ACHN (cell line): ENCODE measurements at regions not wholly inside any gene's neighbourhood (a gene's known extent, or its start where the extent isn't known, plus 50 kb on each side); places are given as distances from the start of the nearest gene placed in this dataset.
"Not testable (repeated sequence)": the region's sequence is repeated elsewhere in the genome, so short reads cannot be mapped to it uniquely, and the experiment has no call there.

Experiments used
- DNase-seq: peaks from one replicate; pipeline ENCODE4 v3.0.0-alpha.2; 2015
- in situ Hi-C: cut with HindIII; loops from 2 replicates; pipeline ENCODE4 v1.10.0; 2017; ENCODE audit warnings: low sequenced_read_pairs, low pct_ligation_motif_present, low pct_unique_long_range_greater_than_20kb

DNA sequence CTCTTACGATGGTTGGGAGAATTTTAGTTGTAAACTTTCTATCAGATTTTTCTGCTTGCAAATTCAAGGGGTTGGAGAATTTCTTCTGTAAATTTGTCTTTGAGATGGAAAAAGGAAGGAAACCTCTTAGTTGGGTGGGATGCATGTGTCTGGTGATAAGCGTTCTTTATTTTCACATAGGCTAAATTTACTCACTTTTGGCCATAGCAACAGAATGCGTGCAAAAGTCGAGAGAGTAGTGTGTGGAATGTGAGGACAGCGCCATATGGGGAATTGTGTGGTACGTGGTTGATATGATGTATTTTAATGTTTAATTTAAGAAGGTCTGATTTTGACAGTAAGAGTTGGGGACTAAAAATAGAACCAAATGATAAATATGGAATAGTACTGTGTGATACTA lies 282.2 kb downstream of the TAF11L14 start:
- in situ Hi-C loops: no loop called here
- no peak for DNase-seq

DNA sequence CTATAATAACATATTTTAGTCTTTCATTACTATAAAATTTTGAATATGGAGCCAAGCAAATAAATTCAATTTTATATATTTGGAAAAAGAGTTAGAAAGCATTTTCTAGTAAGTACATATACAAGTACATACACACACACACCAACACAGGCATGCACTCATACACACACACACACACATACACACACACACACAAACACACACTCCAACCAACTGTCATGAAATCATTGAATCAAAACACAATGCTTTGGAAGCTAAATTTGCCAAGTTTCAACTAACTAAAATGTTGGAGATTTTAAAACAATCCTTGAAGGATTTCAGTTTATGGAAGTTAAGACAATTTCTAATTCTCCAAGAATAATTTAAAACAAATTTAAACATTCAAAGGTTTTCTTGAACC lies 283.2 kb downstream of the TAF11L14 start:
- in situ Hi-C loops: no loop called here
- no peak for DNase-seq

DNA sequence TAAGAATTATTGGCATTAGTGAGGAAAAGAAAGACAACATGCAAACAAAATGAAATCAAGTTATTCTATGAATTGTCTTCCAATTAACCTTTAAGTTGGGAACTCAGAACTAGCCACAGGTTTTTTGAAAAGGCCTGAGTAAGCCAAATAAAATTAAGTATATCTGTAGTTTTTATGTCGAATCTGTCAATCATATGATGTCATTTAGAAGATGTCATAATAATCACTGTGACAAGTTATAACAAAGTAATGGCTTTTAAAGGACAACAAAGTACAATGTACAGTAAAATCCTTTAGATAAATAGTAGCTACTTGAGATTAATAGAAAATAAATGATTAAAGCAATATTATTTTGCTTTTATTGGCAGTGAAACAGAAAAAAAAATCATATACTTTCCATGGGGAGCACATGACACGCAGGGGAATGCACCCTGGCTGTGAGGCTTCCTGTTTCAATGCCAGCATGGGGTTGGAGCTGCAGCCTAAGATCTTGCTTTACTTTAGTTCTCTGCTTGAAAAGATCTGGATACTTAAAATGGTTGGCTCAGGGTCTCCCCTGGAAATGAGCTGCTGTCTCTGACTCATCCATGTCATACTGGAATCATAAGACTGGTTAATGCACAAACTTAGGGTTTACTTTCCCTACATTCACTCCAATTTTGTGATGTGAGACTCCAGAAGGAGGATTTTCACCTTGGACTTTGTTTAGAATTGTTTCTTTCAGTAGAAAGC lies 284.3 kb downstream of the TAF11L14 start:
- in situ Hi-C loops: no loop called here
- peak; percentile 56 for DNase-seq

DNA sequence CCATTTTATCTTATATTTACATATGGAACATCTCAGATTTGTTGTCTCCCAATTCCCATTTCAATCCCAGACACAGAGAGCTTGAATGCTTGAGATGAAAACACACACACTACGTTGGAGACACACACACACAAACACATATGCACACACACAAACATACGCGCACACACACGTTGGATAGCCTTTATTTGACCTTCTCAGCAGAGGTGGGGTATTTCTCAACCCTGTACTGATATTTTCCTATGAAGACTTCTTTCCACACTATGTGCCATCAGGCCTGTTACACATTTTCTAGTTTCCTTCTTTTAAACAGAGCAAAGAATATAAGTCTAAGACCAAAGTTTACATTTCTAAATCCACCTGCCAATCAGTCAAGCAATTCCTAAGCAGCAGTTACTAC lies 291.0 kb downstream of the TAF11L14 start:
- in situ Hi-C loops: no loop called here
- DNase-seq: no peak

DNA sequence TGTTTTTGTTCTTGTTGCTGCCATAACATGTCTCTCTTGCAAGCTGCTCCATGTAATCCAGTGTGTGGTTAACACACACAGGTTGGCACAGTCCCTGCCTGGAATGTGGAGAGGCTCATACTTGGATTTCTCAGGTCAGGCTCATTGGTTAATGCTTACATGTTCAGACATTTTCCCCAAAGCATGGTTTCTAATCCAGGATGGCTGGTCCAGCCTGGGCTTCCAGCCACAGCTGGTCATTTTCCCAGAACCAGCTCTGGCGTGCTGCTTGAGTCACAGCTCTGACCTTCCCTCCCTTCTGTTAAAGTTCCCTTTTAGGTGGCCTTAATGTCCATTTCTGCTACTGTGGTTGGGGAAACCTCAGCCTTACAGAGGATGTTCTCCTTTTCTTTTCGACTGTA lies 294.3 kb downstream of the TAF11L14 start:
- DNase-seq: no peak
- in situ Hi-C loops: no loop called here

DNA sequence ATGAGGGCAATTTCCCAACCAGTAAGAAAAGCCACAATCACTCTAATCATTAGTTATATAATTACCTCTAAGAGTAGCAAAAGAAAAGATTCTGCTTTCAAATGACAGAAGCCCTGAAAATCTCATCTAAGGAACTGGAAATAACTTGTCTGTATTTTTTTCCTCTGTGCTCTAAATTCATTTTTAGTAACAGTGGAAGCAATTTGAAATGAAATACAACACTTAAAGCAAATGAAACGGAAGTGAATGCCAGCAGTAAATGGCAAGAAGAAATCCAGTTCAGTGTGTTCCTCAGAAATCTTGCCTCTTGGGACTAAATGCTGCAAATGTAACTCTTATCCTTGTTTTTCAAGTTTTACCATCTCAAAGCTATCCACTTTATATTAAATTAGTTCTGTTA lies 294.9 kb downstream of the TAF11L14 start:
- no peak for DNase-seq
- in situ Hi-C loops: no loop called here

DNA sequence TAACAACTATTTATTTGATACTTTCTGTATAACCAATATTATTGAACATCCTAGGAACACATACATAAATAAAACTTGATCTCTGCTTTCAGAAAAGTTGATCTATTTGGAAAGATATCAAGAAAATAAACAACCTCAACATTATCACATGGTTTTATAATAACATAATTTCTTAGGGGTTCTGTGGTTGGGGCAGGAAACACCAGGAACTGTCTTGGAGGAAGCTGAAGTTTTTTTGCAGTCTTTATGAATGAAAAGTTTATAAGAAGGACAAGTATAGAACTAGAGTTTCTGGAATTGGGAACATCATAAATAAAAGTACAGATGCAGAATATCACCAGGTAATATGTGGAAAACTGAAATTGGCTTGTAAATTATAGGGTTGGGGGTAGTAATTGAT lies 296.1 kb downstream of the TAF11L14 start:
- in situ Hi-C loops: no loop called here
- DNase-seq: no peak

DNA sequence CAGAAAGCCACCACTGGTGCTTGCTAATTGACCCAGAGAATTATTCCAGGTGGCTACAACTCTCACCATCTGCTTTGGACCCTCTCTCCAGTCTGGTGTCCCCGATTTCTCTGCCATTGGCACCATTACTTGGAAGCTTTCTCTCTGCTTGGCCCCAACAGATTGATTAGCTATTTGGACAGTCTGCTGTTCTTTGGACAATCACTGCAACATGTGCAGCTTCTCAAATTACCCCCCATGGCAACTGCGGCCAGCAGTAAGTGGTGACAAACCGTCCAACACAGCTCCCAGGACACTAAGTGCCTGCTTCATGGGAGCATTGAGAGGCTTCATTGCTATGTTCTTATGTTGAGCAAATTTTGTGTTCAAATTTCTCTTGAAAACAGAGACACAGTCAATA lies 309.8 kb downstream of the TAF11L14 start:
- in situ Hi-C loops: no loop called here
- no peak for DNase-seq

DNA sequence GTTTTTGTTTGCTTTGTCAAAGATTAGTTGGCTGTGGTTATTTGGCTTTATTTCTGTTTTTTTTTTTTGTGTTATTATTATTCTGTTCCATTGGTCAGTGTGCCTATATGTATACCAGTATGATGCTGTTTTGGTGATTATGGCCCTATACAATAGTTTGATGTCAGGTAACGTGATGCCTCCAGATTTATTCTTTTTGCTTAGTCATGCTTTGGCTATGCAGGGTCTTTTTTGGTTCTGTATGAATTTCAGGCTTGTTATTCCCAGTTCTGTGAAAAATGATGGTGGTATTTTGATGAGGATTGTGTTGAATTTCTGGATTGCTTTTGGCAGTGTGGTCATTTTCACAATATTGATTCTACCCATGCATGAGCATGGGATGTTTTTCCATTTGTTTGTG lies 312.8 kb downstream of the TAF11L14 start:
- in situ Hi-C loops: no loop called here
- no peak for DNase-seq

DNA sequence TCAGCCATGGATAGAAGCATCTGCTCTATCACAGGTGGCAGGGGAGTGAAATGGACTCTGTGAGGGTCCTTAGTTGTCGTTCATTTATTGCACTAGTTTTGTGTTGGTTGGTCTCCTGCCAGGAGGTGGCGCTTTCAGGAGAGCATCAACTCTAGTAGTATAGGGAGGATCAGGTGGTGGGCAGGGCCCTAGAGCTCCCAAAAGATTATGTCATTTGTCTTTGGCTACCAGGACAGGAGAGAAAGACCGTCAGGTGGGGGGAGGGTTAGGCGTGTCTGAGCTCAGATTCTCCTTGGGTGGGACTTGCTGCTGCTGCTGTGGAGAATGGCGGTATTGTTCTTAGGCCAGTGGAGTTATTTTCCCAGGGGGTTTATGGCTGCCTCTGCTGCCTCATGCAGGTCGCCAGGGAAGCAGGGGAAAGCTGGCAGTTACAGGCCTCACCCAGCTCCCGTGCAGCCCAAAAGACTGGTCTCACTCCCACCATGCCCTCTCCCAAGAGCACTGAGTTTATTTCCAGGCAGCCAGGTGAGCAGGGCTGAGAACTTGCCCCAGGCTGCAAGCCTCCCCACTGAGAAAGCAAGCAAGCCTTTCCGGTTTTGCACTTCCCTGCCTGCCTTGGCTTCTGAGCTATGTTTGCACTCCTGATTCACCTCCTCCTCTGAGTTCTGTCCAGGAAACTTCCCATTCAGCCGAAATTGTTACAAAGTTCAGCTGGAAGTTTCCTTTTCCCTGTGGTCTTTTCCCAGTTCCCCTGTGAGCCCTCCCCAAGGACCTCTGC lies 317.3 kb downstream of the TAF11L14 start:
- DNase-seq: peak; percentile 10
- in situ Hi-C loops: no loop called here

DNA sequence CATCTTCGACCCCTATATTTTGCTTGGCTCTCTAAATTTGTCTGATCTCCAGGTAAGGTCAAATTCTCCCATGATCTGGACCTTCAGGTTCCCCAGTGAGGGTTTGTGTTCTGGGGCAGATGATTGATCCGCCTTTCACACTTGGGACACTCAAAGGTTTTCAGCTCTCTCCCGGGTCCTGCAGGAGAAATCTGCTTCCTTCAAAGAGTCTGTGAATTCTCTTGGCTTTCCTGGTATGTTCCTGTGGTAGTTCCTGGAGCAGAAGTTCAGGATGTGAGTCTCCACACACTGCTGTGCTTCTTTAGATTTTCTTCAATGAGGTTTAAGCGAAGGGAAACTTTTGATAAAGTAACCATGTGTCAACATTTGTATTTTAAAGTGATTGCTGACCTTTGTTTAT lies 318.0 kb downstream of the TAF11L14 start:
- in situ Hi-C loops: no loop called here
- no peak for DNase-seq

DNA sequence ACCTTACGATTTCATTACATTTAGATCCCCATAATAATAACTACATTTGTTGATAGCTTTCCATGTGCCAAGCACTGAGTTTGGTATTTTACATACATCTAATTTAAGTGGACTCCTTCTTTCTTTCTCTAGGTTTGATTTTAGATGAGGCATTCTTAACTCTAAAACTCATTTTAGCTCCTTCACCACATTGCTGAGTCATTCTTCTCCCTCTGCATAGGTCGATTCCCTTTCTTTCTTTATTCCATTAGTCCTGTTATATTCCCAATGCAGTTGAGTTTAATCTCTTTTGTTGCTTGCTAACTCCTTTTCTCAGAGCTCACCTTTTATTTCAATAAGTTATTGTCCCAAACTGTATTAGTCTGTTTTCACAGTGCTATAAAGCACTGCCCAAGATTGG lies 329.8 kb downstream of the TAF11L14 start:
- in situ Hi-C loops: no loop called here
- no peak for DNase-seq

DNA sequence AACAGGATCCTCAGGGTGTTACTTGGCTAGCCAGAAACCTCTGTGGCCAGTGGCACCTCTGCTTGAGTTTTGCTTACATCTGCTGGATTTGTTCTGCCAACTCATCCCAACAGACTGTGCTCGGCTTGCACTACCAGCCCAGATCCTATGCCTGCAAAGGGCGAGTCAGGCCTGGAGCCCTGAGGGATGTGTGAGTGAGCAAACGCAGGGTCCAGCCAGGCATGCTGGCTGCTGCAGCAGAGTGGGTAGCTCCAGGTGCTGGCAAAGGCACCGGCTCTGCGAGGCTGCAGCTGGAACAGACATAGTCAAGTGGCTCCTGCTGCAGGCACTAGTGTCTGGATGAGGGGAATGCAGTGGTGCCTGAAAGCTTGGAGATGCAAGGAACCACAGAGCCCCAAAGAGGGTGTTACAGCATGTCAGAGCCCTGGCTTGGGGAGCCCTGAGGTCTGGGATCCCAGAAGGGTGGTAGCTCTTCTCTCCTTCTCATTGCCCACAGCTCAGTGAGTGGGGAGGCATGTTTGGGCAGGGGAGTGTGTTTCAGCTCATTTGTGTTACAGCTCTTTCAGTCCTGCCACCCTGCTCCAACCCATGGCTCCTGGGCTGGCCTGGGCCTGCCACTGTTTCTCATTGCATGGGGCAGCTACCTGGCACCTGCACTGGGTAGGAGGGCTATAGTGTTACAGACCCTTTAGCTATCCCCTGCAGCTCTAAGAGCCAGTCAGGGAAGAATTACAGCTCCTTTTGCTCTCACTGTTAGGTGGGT lies 332.6 kb downstream of the TAF11L14 start:
- in situ Hi-C loops: no loop called here
- DNase-seq: no peak

DNA sequence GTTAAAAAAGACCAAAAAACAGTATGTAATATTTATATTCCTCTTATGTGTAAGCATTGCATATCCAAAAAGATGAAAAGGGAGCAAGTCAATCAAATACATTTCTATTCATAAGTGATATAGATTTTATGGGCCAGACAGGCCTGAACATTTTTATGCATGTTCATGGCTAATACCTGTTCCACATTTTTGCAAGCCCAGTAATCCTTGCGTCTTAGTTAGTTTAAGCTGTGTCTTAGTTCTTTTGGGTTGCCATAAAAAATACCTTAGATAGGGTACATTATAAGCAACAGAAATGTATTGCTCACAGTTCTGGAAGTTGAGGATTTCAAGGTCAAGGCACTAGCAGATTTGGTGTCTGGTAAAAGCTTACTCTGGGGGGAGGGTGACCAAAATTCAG lies 342.1 kb downstream of the TAF11L14 start:
- in situ Hi-C loops: no loop called here

DNA sequence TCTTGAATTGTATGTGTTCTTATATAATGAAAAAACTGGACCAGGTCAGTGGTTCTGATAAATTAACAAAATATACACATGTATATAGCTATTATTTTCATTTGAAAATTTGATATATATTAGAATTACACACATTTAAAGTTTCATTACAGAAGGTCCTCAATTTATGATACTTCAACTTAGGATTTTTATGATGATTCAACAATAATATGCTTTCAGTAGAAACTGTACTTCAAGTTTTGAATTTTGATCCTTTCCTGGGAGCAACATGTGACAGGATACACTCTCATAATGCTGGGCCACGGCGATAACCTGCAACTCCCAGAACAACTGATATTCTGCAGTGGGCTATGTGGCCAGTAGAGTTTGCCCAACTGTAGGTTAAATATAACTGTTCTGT lies 344.7 kb downstream of the TAF11L14 start:
- in situ Hi-C loops: no loop called here
- DNase-seq: no peak

More for the DNA sequence above, 342.1 kb downstream of the TAF11L14 start:
- DNase-seq: no peak

DNA sequence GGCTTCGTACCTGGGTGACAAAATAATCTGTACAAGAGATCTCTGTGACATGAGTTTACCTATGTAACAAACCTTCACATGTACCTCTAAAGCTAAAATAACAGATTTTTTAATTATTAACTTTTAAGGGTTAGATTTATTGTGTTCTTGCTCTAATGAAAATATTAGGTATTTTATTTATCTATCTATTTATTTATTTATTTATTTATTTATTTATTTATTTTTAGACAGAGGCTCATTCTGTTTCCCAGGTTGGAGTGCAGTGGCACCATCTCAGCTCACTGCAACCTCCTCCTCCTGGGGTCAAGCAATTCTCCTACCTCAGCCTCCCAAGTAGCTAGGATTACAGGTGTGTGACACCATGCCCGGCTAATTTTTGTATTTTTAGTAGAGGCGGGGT lies 348.4 kb downstream of the TAF11L14 start:
- DNase-seq, in situ Hi-C loops: not testable (repeated sequence)

DNA sequence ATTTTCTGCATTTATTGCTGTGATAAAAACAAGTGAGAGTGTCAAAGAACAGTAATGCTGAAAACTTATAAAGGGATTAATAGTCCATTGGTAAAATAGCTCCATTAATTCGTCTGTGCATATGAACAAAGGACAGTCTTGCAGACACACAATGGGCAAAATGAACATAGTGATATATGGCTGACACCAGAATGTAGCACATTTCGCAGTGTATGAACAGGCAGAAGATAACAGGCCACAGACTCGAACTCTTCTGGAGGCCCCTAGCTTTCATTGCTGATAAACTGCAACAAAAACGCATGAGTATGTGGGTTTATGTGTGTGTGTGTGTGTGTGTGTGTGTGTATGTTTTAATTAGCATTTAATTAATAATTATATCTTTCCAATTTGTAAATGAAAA lies 354.8 kb downstream of the TAF11L14 start:
- in situ Hi-C loops: no loop called here
- DNase-seq: no peak

DNA sequence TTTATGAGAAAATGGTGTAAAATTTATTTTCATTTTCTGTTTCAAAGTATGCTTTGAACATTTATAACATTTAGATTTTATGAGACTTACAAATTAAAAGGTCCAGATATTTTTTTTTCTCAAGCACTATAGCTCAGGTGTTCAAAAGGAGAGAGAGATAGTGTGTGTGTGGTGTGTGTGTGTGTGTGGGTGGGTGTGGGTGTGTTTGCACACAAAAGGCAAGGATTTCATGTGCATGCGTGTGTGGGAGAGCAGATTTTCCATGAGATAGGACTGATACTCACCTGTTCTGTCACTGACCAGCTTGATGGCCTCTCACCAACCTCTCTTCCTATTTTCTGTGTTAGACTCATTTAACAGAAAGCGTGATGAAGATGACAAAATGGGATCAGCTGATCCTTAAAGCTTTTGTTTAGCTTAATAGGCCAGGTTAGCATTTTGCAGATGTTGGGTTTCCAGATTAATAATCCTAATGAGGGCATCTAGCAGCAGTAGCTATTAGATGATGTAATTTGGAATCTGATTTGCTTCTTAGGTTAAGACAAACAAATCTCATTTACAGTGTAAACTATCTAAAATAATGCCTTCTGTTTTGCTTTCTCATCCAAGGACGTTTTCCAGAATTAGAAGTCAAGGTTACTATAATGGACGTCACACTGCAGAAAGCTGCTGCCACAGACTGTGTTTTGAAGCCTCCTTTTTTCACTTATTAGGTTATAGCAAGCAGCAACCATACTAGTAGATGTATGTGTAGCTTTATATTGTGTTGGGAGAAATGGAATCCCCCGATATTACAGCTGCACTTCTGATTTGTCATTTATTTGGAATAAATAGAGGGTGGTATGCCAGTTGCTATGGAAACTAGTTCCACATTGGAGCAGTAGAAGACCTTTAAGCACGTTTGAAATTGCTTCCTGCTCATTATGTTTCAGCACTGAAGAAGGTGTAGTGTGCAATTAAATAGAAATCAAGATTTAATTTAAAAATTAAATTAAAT lies 355.6 kb downstream of the TAF11L14 start:
- DNase-seq: no peak
- in situ Hi-C loops: no loop called here
